PC-3 (cell line): ENCODE measurements at regions not wholly inside any gene's neighbourhood (a gene's known extent, or its start where the extent isn't known, plus 50 kb on each side); places are given as distances from the start of the nearest gene placed in this dataset.

Source experiments
- ATAC-seq: fragments of 200-7000 bp; cut with Tn5 transposase; 2 replicates; pipeline ENCODE4 v1.9.1; 2020; ENCODE audit warnings: mild to moderate bottlenecking, moderate library complexity
- BruUV-seq: library from RNA; stranded (reverse); fragments of 400-500 nt; replicated peaks from 2 replicates; lab custom pipeline; 2021; lab: Mats Ljungman, UMichigan
- CTCF ChIA-PET: fragments of 300-600 bp; sonication (Branson Sonifier 250); formaldehyde crosslinking; loops from one replicate; lab custom pipeline; 2022; ENCODE audit warnings: antibody characterized with exemption; lab: Charles Lee
- POLR2A ChIA-PET: fragments of 300-600 bp; sonication (Branson Sonifier 250); formaldehyde crosslinking; loops from one replicate; lab custom pipeline; 2022; ENCODE audit warnings: antibody characterized with exemption; ENCODE audit not compliant: unreplicated experiment; lab: Charles Lee
- DNase-seq: peaks from one replicate; pipeline ENCODE4 v3.0.0-alpha.2; 2015
- H2AFZ ChIP-seq: fragments of 300-600 bp; sonication (generic); 2 replicates; pipeline ENCODE4 v1.6.0; 2016; ENCODE audit warnings: antibody characterized with exemption, low read length
- H3F3A ChIP-seq: fragments of 300-600 bp; sonication (generic); one replicate; pipeline ENCODE4 v1.6.0; 2017; ENCODE audit warnings: antibody characterized with exemption, low read length, control low read depth, mild to moderate bottlenecking; ENCODE audit not compliant: unreplicated experiment
- H3K27ac ChIP-seq: fragments of 300-600 bp; sonication (generic); 2 replicates; pipeline ENCODE4 v1.5.1; 2016; ENCODE audit warnings: mild to moderate bottlenecking, low read length
- H3K27me3 ChIP-seq: fragments of 300-600 bp; sonication (generic); 2 replicates; pipeline ENCODE4 v1.6.1; 2016; ENCODE audit warnings: low read length, mixed read lengths
- H3K36me3 ChIP-seq: fragments of 300-600 bp; sonication (generic); 2 replicates; pipeline ENCODE4 v1.6.1; 2016; ENCODE audit warnings: low read depth, mixed run types, low read length, mixed read lengths
- H3K4me1 ChIP-seq: fragments of 300-600 bp; sonication (generic); 2 replicates; pipeline ENCODE4 v1.5.1; 2016; ENCODE audit warnings: low read length; ENCODE audit not compliant: insufficient read depth
- H3K4me2 ChIP-seq: fragments of 300-600 bp; sonication (generic); 2 replicates; pipeline ENCODE4 v1.6.0; 2016; ENCODE audit warnings: low read length
- H3K4me3 ChIP-seq: fragments of 300-600 bp; sonication (generic); 2 replicates; pipeline ENCODE4 v1.5.1; 2016; ENCODE audit warnings: mild to moderate bottlenecking, low read length, mixed read lengths
- H3K79me2 ChIP-seq: fragments of 300-600 bp; sonication (generic); 2 replicates; pipeline ENCODE4 v1.6.1; 2017; ENCODE audit warnings: low read length, mixed read lengths
- H3K9ac ChIP-seq: fragments of 300-600 bp; sonication (generic); 2 replicates; pipeline ENCODE4 v1.6.0; 2016; ENCODE audit warnings: mild to moderate bottlenecking, low read length
- H3K9me2 ChIP-seq: fragments of 300-600 bp; sonication (generic); replicated peaks from 2 replicates; pipeline ENCODE4 v1.6.1; 2016; ENCODE audit warnings: mixed run types, low read length, mixed read lengths
- H3K9me3 ChIP-seq: fragments of 300-600 bp; sonication (generic); 2 replicates; pipeline ENCODE4 v1.6.1; 2016; ENCODE audit warnings: low read length, mixed read lengths
- H4K20me1 ChIP-seq: fragments of 300-600 bp; sonication (generic); 2 replicates; pipeline ENCODE4 v1.6.1; 2016; ENCODE audit warnings: low read length, mixed read lengths
- EZH2 ChIP-seq: fragments of 300-600 bp; sonication (generic); IDR thresholded peaks from one replicate; pipeline ENCODE4 v1.6.1; 2017; ENCODE audit warnings: antibody characterized with exemption, mild to moderate bottlenecking, low read length; ENCODE audit not compliant: unreplicated experiment
- EZH2phosphoT487 ChIP-seq: fragments of 300-600 bp; sonication (generic); IDR thresholded peaks from 2 replicates; pipeline ENCODE4 v1.6.1; 2018; ENCODE audit warnings: mild to moderate bottlenecking, antibody characterized with exemption, low read length, borderline replicate concordance
- intact Hi-C: fragments of 100-400 bp; cut with micrococcal nuclease; formaldehyde crosslinking; loops from 2 replicates; pipeline ENCODE4 v1.9.0; 2023
- TF ChIP-seq, protein P1 (sequence below): fragments of 300-600 bp; sonication (generic); conservative IDR thresholded peaks from 2 replicates; pipeline ENCODE4 v1.5.1; 2017; ENCODE audit warnings: antibody characterized with exemption, low read depth, mild to moderate bottlenecking, low read length

DNA sequence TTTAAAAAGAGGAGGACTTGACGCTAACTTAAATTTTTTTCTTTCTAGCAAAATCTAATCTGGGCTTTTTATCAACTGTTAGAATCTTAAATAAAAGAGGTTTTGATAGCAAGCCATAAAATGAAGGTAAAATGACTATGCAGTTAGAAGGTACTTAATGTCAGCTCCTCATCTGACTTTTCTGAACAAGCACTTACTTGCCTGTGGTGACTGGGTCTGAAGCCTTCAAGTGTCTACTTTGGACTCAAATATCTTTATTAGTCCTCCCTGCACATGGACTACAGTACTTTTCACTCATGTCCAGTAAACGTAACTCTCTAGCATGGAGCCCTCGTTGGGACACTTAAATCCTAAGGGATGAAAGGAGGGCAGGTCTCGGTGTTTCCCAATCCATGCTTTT is 135.9 kb downstream of the P2RY1 start:
- Histone ChIP-seq H2AFZ (no peak overlapping the region), H3K9me3 (no peaks in the 10 kb centered on the region), H3K79me2 (no peaks in the 10 kb centered on the region), H3F3A (no peaks in the 10 kb centered on the region), H3K4me2 (peak overlapping the region; percentile 59; the same call in 1 of the 2 replicates), H4K20me1 (no peaks in the 10 kb centered on the region), H3K4me1 (peaks cover 44% of the 10 kb centered on the region), H3K36me3 (no peaks in the 10 kb centered on the region), H3K4me3 (no peak overlapping the region), H3K9ac (no peak overlapping the region), H3K9me2 (no peaks in the 10 kb centered on the region; the same call in 1 of the 2 replicates), H3K27me3 (no peaks in the 10 kb centered on the region), H3K27ac (no peak overlapping the region)
- intact Hi-C loops: no loop called here
- ChIA-PET POLR2A (no interaction called here), CTCF (no interaction called here)
- ATAC-seq (no peak), DNase-seq (no peak)
- no TSS peak for BruUV-seq
- no peak for TF ChIP-seq EZH2
- no peak for TF ChIP-seq EZH2phosphoT487
- TF ChIP-seq, protein P1, sequence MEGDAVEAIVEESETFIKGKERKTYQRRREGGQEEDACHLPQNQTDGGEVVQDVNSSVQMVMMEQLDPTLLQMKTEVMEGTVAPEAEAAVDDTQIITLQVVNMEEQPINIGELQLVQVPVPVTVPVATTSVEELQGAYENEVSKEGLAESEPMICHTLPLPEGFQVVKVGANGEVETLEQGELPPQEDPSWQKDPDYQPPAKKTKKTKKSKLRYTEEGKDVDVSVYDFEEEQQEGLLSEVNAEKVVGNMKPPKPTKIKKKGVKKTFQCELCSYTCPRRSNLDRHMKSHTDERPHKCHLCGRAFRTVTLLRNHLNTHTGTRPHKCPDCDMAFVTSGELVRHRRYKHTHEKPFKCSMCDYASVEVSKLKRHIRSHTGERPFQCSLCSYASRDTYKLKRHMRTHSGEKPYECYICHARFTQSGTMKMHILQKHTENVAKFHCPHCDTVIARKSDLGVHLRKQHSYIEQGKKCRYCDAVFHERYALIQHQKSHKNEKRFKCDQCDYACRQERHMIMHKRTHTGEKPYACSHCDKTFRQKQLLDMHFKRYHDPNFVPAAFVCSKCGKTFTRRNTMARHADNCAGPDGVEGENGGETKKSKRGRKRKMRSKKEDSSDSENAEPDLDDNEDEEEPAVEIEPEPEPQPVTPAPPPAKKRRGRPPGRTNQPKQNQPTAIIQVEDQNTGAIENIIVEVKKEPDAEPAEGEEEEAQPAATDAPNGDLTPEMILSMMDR: no peak

DNA sequence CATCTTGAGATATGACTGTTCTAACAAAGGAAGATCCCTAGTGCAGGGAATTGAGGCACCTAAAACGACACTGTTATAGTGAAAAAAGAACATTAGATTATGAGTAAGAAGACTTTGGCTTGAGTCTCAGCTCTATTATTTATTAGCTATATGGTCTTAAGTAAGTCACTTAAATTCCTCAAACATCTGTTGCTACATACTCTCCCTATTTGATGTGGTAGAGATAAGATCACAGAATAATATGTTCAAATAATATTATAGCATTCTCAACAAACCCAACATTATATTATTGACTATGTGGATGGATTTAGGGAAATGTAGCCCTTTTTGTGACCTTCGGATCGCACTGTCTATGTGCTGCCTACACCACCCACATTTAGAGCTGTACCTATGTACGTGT is 136.9 kb downstream of the P2RY1 start:
- BruUV-seq: no TSS peak
- Histone ChIP-seq H3K9me3 (no peaks in the 10 kb centered on the region), H3K4me1 (peaks cover 44% of the 10 kb centered on the region), H3F3A (no peaks in the 10 kb centered on the region), H3K4me3 (no peak overlapping the region), H3K27me3 (no peaks in the 10 kb centered on the region), H3K9ac (no peak overlapping the region), H3K79me2 (no peaks in the 10 kb centered on the region), H4K20me1 (no peaks in the 10 kb centered on the region), H2AFZ (no peak overlapping the region), H3K36me3 (no peaks in the 10 kb centered on the region), H3K4me2 (no peak overlapping the region), H3K9me2 (peaks cover 1% of the 10 kb centered on the region; the same call in 1 of the 2 replicates), H3K27ac (no peak overlapping the region)
- CTCF ChIA-PET: no interaction called here
- intact Hi-C loops: no loop called here
- ATAC-seq: no peak
- TF ChIP-seq, protein P1: no peak
- TF ChIP-seq EZH2phosphoT487: no peak
- TF ChIP-seq EZH2: no peak
- POLR2A ChIA-PET: no interaction called here
- DNase-seq: peak; percentile 47

DNA sequence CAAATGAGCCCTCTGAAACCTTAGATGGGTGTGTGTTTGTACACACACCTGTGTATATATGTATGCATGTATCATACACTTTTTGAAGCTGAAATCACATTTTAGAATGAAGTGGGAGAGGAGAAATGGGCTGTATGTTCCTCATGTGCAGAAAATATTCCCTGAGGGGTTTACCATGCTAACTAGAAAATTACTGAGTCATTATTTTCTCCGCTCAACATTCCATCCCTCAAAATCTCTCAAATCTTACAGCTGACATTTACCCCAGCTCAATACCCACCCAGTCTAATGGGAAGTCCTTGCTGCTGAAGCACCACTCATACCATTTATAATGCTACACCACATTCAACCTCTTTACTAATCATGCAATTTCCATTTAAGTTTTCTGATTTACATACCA is 138.6 kb downstream of the P2RY1 start:
- Histone ChIP-seq H3K4me3 (no peak overlapping the region), H3K4me1 (peaks cover 40% of the 10 kb centered on the region), H3F3A (no peaks in the 10 kb centered on the region), H4K20me1 (no peaks in the 10 kb centered on the region), H3K36me3 (no peaks in the 10 kb centered on the region), H3K27ac (no peak overlapping the region), H3K79me2 (no peaks in the 10 kb centered on the region), H3K27me3 (no peaks in the 10 kb centered on the region), H3K4me2 (no peak overlapping the region), H3K9me2 (peaks cover 3% of the 10 kb centered on the region; the same call in 1 of the 2 replicates), H3K9me3 (no peaks in the 10 kb centered on the region), H3K9ac (no peak overlapping the region), H2AFZ (no peak overlapping the region)
- DNase-seq: peak; percentile 16
- ATAC-seq: no peak
- no TSS peak for BruUV-seq
- intact Hi-C loops: no loop called here
- ChIA-PET CTCF (no interaction called here), POLR2A (no interaction called here)
- no peak for TF ChIP-seq EZH2
- no peak for TF ChIP-seq EZH2phosphoT487
- TF ChIP-seq, protein P1: no peak
